ENCODE measurements at regions not wholly inside any gene's neighbourhood (a gene's known extent, or its start where the extent isn't known, plus 50 kb on each side); places are given as distances from the start of the nearest gene placed in this dataset.

DNA sequence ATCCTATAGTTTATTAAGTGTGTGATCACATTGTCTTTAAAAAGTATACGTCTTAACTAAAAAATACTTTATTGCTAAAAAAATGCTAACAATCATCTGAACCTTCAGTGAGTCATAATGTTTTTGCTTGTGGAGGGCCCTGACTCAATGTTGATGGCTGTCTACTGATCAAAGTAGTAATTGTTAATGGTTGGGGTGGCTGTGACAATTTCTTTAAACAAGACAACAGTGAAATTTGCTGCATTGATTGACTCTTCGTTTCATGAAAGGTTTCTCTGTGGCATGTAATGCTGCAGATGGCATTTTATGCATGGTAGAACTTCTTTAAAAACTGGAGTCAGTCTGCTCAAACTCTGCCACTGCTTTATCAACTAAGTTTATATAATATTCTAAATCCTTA lies 101.4 kb upstream of the IL15 start (continued):
- TF ChIP-seq, protein P1, sequence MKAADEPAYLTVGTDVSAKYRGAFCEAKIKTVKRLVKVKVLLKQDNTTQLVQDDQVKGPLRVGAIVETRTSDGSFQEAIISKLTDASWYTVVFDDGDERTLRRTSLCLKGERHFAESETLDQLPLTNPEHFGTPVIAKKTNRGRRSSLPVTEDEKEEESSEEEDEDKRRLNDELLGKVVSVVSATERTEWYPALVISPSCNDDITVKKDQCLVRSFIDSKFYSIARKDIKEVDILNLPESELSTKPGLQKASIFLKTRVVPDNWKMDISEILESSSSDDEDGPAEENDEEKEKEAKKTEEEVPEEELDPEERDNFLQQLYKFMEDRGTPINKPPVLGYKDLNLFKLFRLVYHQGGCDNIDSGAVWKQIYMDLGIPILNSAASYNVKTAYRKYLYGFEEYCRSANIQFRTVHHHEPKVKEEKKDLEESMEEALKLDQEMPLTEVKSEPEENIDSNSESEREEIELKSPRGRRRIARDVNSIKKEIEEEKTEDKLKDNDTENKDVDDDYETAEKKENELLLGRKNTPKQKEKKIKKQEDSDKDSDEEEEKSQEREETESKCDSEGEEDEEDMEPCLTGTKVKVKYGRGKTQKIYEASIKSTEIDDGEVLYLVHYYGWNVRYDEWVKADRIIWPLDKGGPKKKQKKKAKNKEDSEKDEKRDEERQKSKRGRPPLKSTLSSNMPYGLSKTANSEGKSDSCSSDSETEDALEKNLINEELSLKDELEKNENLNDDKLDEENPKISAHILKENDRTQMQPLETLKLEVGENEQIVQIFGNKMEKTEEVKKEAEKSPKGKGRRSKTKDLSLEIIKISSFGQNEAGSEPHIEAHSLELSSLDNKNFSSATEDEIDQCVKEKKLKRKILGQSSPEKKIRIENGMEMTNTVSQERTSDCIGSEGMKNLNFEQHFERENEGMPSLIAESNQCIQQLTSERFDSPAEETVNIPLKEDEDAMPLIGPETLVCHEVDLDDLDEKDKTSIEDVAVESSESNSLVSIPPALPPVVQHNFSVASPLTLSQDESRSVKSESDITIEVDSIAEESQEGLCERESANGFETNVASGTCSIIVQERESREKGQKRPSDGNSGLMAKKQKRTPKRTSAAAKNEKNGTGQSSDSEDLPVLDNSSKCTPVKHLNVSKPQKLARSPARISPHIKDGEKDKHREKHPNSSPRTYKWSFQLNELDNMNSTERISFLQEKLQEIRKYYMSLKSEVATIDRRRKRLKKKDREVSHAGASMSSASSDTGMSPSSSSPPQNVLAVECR (CRISPR knock-in tag; IDR thresholded peaks at IDR 0.05; ENCODE audit: borderline replicate concordance), result no peak
- TF ChIP-seq RXRB (CRISPR knock-in tag; IDR thresholded peaks at IDR 0.05; ENCODE audit: borderline replicate concordance) (no peak), MTA3 (CRISPR knock-in tag; IDR thresholded peaks at IDR 0.05) (no peak)
- TF ChIP-seq, protein P2, sequence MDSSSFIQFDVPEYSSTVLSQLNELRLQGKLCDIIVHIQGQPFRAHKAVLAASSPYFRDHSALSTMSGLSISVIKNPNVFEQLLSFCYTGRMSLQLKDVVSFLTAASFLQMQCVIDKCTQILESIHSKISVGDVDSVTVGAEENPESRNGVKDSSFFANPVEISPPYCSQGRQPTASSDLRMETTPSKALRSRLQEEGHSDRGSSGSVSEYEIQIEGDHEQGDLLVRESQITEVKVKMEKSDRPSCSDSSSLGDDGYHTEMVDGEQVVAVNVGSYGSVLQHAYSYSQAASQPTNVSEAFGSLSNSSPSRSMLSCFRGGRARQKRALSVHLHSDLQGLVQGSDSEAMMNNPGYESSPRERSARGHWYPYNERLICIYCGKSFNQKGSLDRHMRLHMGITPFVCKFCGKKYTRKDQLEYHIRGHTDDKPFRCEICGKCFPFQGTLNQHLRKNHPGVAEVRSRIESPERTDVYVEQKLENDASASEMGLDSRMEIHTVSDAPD (CRISPR knock-in tag; IDR thresholded peaks at IDR 0.05), result no peak

DNA sequence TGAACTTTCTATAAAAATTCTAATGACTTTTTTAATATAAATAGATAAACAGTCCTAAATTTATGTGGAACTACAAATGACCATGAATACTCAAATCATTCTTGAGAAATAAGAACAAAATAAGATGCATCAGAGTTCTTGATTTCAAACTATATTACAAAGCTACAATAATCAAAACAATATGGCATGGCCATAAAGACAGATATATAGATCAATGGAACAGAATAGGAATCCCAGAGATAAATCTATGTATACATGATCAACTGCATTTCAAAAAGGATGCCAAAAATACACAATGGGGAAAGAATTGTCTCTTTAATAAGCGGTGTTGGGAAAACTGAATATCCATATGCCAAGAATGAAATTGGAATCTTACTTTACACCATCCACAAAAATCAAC lies 98.4 kb upstream of the IL15 start:
- Histone ChIP-seq H4K20me1 (ENCODE audit: insufficient read depth, low read length) (no peaks in the 10 kb centered on the region), H3K79me2 (ENCODE audit: insufficient read depth, low read length) (no peaks in the 10 kb centered on the region), H3K4me1 (ENCODE audit: insufficient read depth, low read length) (no peaks in the 10 kb centered on the region), H2AFZ (ENCODE audit: low read length) (no peak overlapping the region), H3K36me3 (replicated peaks in 1 of 2; ENCODE audit: control insufficient read depth in 1 of 2, insufficient read depth in 2 of 2, low read length in 2 of 2) (no peaks in the 10 kb centered on the region), H3K9me3 (ENCODE audit: low read length) (peaks cover 43% of the 10 kb centered on the region), H3K4me3 (replicated peaks in 1 of 3; ENCODE audit: insufficient read depth in 1 of 3, low read depth in 2 of 3, low read length in 3 of 3) (no peak overlapping the region), H3K27me3 (ENCODE audit: control insufficient read depth in 1 of 2, insufficient read depth in 2 of 2, low read length in 2 of 2) (no peaks in the 10 kb centered on the region), H3K27ac (ENCODE audit: extremely low read length, insufficient read depth, low read length) (no peak overlapping the region), H3K9ac (ENCODE audit: insufficient read depth, low read depth, low read length) (no peak overlapping the region), H3K4me2 (ENCODE audit: low read depth, low read length) (no peak overlapping the region)
- WGBS (ENCODE audit: low lambda C conversion rate), result 21% methylated on average over 1 of the region's 1 CpG
- intact Hi-C loops (cut with micrococcal nuclease; ENCODE audit: unreplicated experiment), result no loop called here
- no peak for DNase-seq (ENCODE audit: low spot score)
- CTCF ChIA-PET (ENCODE audit: low intra/inter-chr PET ratio, low total read pairs), result no interaction called here
- BruUV-seq (replicated peaks), result no TSS peak
- TF ChIP-seq KMT2B (CRISPR knock-in tag; IDR thresholded peaks at IDR 0.05), result no peak
- TF ChIP-seq RFXAP (CRISPR knock-in tag; IDR thresholded peaks at IDR 0.05; ENCODE audit: borderline replicate concordance), result no peak
- no peak for TF ChIP-seq FOSL2 (CRISPR knock-in tag; IDR thresholded peaks at IDR 0.05)
- no peak for TF ChIP-seq NCOA5 (CRISPR knock-in tag; IDR thresholded peaks at IDR 0.05)
- no peak for TF ChIP-seq CEBPG (CRISPR knock-in tag; IDR thresholded peaks at IDR 0.05)
- no peak for TF ChIP-seq TP53 (CRISPR knock-in tag; conservative IDR thresholded peaks at IDR 0.05)
- TF ChIP-seq ZNF510 (CRISPR knock-in tag; IDR thresholded peaks at IDR 0.05; ENCODE audit: low read depth), result no peak
- TF ChIP-seq, protein P3, sequence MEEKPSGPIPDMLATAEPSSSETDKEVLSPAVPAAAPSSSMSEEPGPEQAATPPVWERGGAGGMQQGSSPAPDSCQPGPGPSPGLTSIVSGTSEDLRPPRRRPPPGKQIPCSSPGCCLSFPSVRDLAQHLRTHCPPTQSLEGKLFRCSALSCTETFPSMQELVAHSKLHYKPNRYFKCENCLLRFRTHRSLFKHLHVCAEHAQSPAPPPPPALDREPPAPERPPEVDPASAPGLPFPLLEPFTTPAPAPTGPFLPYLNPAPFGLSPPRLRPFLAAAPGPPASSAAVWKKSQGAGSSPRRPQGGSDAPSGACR (CRISPR knock-in tag; IDR thresholded peaks at IDR 0.05), result no peak
- in situ Hi-C loops (cut with HindIII; ENCODE audit: extremely low pct_ligation_motif_present, low pct_unique_long_range_greater_than_20kb), result no loop called here
- POLR2A ChIA-PET, result no interaction called here
- FAIRE-seq, result no peak
- no peak for ATAC-seq
